Midbrain (tissue), 1 donor: ENCODE measurements at regions not wholly inside any gene's neighbourhood (a gene's known extent, or its start where the extent isn't known, plus 50 kb on each side); places are given as distances from the start of the nearest gene placed in this dataset.

Experiments used
- DNase-seq: peaks from one replicate; lab custom pipeline; 2025; lab: John Stamatoyannopoulos, UW

- no peak for DNase-seq
Observed at GRCh38 chr2:136243638-136244535, 125.9 kb upstream of the CXCR4 start.

- DNase-seq: no peak
Observed at GRCh38 chr2:136242687-136243277, 124.8 kb upstream of the CXCR4 start.

GRCh38 chr2:136242100-136242499 is 124.2 kb upstream of the CXCR4 start:
- DNase-seq: no peak

GRCh38 chr2:136239079-136239685 is 121.2 kb upstream of the CXCR4 start:
- DNase-seq: no peak

- DNase-seq: peak; percentile 39
Observed at GRCh38 chr2:136238286-136239078, 120.5 kb upstream of the CXCR4 start.

- no peak for DNase-seq
Observed at GRCh38 chr2:136236019-136236418, 118.1 kb upstream of the CXCR4 start.

- DNase-seq: no peak
Observed at GRCh38 chr2:136235546-136235945, 117.6 kb upstream of the CXCR4 start.

GRCh38 chr2:136234261-136234660 is 116.3 kb upstream of the CXCR4 start:
- DNase-seq: no peak

- no peak for DNase-seq
Observed at GRCh38 chr2:136233298-136233697, 115.3 kb upstream of the CXCR4 start.

- no peak for DNase-seq
Observed at GRCh38 chr2:136232456-136233172, 114.7 kb upstream of the CXCR4 start.

- no peak for DNase-seq
Observed at GRCh38 chr2:136230464-136230863, 112.5 kb upstream of the CXCR4 start.

- no peak for DNase-seq
Observed at GRCh38 chr2:136226903-136227302, 109.0 kb upstream of the CXCR4 start.

- DNase-seq: no peak
Observed at GRCh38 chr2:136225950-136226835, 108.2 kb upstream of the CXCR4 start.

- no peak for DNase-seq
Observed at GRCh38 chr2:136223274-136223673, 105.3 kb upstream of the CXCR4 start.

GRCh38 chr2:136222862-136223261 is 104.9 kb upstream of the CXCR4 start:
- DNase-seq: no peak

- no peak for DNase-seq
Observed at GRCh38 chr2:136221026-136221425, 103.1 kb upstream of the CXCR4 start.

GRCh38 chr2:136219963-136220362 is 102.0 kb upstream of the CXCR4 start:
- DNase-seq: peak; percentile 10

GRCh38 chr2:136219341-136219740 is 101.4 kb upstream of the CXCR4 start:
- no peak for DNase-seq

- no peak for DNase-seq
Observed at GRCh38 chr2:136217996-136218395, 100.0 kb upstream of the CXCR4 start.

GRCh38 chr2:136215908-136216472 is 98.0 kb upstream of the CXCR4 start:
- DNase-seq: no peak
